GM19238 (cell line): ENCODE measurements at regions not wholly inside any gene's neighbourhood (a gene's known extent, or its start where the extent isn't known, plus 50 kb on each side); places are given as distances from the start of the nearest gene placed in this dataset.
"Not testable (repeated sequence)": the region's sequence is repeated elsewhere in the genome, so short reads cannot be mapped to it uniquely, and the experiment has no call there.

Experiments used
- DNase-seq: peaks from one replicate; pipeline ENCODE4 v3.0.0; 2011; ENCODE audit warnings: low spot score; ENCODE audit not compliant: insufficient read length

DNA sequence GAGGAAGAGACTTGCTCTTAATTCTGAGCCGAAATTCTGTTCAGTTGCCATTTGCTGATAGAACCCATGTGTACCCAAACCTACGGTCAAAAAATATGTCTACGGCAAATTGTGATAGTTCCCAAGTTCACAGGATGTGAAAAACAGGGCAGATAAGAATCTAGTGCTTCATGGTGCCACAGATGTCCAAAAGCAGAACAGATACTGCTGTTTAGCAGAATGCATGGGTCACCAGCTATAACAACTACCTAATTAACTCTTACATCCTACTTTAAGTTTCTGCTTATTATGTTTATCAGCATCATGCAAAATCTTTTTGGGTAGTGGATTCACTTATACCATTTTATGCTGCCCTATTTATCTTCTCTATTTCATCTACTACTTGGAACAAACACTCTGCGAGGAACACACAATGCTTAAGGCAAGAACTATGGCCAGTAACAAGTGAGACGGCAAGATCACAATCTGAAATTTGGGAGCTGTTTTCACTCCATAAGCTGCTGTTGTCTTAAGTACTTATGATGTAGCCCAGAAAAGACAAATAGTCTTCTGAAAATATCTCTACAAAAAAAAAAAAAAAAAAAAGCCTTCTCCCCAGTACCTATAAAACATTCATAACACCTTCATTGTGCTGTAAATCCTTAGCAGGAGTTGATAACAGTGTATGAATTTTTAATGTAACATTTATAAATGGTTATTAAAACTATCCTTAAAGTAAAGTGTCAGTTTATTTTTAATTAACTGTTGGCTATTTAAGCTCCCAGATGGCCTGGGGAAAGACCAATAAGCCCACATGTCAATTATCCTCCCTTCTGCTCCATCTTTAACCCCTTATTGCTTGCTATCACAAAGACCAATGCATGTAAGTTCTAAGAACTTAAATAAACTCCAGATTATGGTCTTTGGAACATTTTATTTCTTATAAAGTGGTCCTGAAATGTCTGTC is 232.3 kb downstream of the TLR4 start:
- DNase-seq, result peak; percentile 2

- no peak for DNase-seq
Measured at GRCh38 chr9:117938086-117938485, 233.9 kb downstream of the TLR4 start.

DNA sequence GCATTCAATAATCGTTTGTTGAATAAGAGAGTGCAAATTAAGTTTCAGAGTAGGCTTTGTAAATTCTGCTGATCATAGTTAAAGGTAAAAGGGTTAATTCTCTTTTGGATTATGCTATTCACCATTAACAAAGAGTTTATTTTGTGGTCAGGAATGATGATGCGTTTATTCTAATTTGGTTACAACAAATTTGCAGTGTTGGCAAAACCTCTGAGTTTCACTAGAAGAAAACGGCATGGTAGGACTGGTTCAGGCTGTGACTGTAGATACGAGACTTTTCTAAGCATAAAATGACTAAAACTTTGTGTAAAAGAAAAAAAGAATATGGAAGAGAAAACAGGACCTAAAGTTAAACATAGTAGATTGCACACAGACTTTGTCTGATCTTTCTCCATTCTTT is 234.7 kb downstream of the TLR4 start:
- DNase-seq, result no peak

DNA sequence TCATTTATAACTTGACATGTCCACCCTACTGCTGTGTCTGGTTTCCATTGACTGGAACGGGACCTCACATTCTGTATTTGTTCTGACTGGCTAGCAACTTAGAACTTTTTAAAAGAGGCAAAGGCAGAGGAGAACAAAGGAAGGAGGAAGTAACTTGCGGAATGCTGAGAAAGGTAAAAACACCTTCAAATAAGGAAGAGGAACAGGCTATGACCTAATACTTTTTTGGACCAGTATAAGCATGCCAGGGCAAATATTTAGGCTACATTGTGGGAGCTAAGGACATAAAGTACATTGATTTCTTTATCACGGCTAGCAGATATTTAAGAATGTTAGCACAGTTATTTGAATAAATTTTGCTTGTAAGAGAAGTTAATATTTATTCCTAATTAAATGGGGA is 240.5 kb downstream of the TLR4 start:
- DNase-seq, result not testable (repeated sequence)

DNA sequence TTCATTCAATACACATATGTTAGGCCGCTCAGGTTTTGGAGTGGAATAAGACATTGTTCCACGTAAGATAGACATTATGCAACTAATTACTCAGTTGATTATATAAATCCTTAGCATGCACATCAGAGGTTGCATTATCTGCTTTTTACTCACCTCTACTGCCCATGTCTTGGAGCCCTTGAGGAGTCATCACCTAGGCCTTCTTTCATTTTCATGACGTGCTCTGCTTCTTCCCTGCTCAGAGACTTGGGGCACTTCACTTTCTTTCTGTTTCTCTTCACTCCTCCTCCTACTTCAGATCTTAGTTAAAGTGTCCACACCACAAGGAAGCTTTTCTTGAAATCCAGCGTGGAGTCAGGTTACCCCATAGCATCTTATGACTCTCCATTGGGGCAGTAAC is 241.1 kb downstream of the TLR4 start:
- DNase-seq, result no peak

GRCh38 chr9:117951127-117951526 is 246.9 kb downstream of the TLR4 start:
- DNase-seq, result no peak

DNA sequence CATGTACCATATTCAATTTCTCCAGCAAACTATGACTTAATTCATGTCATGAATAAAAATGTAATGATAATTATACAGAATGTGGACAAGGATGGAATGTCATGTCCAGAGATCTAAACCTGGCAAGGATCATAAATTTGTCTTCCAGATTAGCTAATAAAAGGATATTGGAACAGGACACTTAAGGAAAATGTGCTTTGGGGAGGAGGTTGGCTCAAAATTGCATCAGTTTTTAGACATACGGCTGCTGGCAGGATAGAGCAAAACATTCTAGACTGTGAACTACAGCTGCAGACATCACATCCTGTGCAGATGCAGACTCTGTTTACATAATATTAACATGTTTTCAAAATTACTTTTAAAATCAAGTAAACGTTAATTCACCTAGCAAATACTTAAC is 248.4 kb downstream of the TLR4 start:
- no peak for DNase-seq

DNA sequence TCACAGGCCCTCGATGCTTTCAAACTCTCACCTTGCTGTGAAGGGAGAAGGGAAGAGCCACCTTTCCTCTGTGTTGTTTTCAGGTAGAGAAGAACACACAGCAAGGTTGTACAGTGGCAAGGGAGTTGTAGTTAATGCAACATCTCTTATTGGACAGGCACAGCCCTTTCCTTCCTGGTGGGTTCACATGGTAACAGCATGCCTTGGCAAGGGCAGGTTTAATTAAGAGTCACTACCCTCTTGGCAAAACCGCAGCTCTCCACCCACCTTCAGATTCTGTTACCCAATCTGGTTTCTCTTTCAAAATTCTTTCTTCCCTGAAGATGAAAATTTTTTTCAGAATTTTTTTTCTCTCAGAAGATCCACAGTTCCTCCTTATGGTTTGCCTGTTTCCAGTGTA is 253.1 kb downstream of the TLR4 start:
- DNase-seq, result no peak

GRCh38 chr9:117958726-117959125 is 254.5 kb downstream of the TLR4 start:
- no peak for DNase-seq

DNA sequence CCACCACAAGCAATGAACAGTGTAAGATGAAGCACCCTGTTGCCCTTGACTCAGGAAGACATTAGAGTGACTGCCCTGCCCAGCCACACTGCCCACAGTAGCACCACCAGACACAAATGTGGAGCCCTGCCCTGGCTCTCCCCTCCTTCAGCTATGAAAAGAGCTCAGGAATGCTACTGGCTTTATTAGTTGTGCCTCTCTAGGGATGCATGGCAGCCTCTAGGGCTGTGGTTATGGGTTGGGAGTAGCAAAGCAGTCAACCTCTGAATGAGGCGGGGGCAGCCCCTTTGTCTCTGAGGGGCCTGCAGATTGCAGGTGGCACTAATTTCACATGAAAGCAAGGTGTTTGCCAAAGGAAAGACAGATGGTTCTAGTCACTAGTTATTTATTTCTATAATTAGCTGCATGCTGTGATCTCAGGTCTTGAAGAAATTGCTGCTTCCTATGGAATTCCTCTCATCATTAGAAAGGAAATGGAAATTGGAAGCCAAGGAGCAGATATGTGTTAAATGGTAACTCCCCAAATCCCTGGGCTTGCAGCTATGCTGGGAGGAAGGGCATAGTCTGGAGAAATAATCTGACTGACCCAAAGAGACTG is 259.4 kb downstream of the TLR4 start:
- no peak for DNase-seq

- no peak for DNase-seq
Measured at GRCh38 chr9:117970276-117971050, 266.3 kb downstream of the TLR4 start.

GRCh38 chr9:117974108-117974507 is 269.9 kb downstream of the TLR4 start:
- DNase-seq, result no peak

DNA sequence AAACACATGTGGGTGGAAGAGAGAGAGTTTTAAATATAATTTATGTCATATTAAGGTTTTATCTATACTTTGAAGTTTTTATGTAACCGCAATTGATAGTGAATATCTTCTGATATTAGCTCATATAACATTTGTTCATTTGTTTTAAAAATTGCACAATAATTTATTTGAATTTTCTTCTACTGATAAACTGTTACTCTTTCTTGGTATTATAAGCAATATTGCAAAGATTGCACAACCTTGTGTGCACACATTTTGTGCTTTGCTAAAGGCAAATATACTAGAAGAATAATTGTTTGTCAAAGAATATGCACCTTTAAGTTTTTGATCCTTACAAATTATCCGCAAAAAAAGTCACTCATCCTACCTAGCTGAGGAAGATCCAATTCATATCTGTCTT is 275.7 kb downstream of the TLR4 start:
- no peak for DNase-seq

DNA sequence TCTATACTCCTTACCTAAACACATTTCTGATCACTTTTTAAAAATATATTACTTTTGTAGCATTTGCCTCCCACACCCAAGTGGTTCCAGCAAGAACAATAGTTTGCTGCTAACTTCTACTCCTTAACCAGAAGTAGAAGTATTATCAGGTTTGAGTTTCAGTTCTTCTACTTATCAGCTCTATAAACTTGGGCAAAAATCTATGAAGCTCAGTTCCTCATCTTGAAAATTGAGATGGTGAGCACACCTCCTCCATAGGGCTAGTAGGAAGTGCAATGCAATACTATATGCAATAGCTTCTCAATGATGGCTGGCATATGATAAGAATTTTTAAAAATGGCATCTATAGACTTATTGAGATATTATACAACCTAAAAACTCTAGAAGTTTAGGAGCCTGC is 283.7 kb downstream of the TLR4 start:
- no peak for DNase-seq

DNA sequence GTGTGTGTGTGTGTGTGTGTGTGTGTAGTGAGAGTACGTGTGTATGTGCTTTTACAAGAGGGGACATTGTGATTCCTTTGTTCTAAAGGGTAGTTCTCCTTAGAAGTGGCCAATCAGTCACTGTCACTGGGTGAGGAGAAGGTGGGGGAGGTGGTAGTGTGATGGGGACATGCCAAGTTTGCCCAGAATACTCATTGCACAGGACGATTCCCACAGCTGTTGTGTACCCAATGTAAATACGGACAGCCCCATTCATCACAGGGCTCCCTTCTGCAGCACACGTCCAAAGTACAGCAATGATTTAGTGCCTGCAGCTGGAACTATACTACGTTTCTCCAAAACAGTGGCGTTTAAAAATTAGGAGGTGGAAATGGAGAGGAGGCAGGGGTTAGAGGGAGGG is 287.8 kb downstream of the TLR4 start:
- no peak for DNase-seq

DNA sequence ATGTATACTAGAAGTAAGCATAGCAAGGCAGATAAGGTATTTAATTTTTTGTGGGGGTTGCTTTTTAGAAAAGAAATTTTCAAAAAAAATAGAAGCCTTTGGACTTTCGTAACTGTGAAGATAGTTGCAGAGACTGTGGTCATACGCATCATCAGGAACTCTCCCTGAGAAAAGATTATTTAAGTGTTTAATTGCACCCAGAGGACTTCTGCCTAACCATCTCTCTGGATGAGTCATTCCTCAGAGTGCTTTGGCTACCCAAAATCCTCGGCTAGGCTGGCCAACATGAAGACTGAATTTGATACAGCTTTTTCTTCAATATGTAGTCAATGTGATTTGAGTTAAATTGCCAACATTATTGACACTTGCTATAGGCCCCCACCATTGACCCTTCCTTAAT is 296.4 kb downstream of the TLR4 start:
- DNase-seq, result no peak

DNA sequence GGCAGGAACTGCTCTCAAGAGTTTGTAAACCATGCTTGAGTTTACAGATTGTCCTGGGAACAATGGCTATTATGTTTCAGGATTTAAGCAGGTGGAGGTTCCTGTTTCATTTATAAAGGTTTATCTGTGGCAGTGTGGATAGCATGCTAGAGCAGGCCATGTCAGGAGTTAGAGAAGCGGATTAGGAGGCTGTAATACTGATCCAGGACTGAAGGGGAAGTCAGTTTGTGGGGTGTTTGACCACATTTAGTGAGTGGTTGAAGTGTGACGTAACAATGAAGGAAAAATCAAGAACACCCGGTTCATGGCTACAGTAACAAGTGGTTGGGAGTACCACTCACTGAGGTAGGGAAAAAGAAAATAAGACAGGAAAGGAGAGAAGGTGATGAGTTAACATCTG is 299.0 kb downstream of the TLR4 start:
- DNase-seq, result no peak

DNA sequence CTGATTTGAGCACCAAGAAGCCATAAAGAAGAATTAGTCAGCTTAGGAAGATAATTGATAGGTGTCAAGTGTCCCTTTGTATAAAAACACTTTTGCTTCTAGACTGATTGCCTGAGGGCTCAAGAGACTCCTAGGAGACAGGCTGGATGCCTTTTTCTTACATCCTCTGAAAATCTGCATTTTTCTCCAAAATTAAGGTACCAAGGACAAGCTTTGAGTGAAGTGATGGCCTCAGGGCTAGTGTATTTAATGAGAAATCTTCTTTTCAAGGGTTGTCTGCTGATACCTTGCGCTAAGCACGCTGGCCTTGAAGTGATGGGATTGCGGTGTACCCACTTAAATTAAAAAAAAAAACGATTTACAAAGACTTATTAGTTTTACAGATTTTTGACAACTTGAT is 304.0 kb downstream of the TLR4 start:
- DNase-seq, result no peak

- DNase-seq, result no peak
Measured at GRCh38 chr9:118009614-118010013, 305.4 kb downstream of the TLR4 start.

- no peak for DNase-seq
Measured at GRCh38 chr9:118017607-118018122, 313.5 kb downstream of the TLR4 start.

DNA sequence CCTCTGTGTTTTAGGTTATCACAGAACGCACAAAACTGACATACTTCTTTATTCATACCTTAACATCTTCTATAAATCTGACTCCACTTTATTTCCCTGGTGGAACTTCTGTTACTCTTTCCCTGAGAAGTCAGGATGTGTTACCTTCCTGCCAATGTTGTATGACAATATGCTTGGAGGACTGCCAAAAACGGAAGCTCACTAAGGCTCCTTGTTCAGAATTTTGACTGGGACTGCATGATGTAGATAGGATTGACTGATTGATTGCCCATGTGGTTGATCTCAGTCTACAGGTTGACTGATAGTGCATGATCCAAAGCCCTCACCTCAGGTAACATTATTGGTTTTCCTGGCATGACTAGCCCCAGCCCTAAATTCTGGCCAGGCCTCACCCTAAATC is 319.4 kb downstream of the TLR4 start:
- no peak for DNase-seq

GRCh38 chr9:118028225-118028624 is 324.0 kb downstream of the TLR4 start:
- no peak for DNase-seq
